Hematopoietic multipotent progenitor cell treated with erythropoietin and hydrocortisone succinate and interleukin-3 and kit ligand, for 4 days (in vitro differentiated cells): ENCODE measurements at regions not wholly inside any gene's neighbourhood (a gene's known extent, or its start where the extent isn't known, plus 50 kb on each side); places are given as distances from the start of the nearest gene placed in this dataset.

Experiments
- DNase-seq: peaks from one replicate; pipeline ENCODE4 v3.0.0-alpha.2; 2015

DNA sequence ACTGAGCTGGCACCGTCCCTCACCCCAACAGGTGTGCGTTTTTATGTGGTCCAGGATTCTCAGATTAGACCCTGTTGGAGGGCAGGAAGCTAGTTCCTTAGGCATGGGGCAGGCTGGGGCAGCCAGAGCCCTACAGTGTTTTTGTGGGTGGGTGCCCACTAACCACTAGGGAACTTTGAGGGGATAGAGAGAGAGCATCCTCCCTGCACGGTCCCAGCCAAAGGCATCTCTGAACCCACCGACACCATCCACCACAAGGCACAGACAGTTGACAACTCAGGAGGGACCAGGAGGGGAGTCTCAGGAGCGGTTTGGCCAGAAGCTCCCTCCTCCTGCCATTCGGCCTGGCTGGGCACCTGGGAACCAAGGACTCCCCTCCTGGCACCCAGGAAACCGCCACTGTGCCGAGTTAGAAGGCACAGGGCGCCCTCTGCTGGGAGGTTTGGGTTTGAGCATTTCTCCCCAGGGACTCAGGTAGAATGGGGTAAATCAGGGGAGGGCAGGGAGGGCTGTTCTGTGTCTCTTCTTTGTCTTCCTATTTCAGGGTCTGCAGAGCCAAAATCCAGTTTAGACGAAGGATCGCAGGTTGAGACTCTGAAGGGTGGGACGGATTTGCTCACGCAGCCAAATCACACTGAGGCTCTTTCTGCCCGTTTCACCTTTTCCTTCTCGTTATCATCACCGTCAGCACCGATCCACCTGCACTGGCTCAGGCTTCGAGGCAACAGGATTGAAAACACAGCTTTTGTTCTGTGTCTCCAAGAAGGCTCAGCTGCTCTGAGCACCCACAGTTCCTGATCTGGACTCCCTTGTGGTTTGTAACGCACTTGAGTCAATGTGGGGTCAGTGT lies 84.8 kb upstream of the COL13A1 start:
- DNase-seq: peak; percentile 66

DNA sequence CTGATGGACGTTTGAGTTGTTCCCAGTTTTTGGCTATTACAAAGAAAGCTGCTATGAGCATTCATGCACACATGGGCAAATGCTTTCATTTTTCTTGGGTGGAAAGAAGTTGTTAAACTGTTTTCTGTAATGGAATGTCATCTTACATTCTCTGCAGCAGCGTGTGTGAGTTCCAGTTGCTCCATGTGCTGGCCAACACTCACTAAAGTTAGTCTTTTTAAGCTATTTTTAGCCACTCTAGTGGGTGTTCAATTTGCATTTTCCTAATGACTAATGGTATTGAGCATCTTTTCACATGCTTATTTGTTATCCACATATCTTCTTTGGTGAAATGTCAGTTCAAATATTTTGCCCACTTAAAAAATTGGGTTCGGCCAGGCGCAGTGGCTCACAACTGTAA lies 82.8 kb upstream of the COL13A1 start:
- no peak for DNase-seq

DNA sequence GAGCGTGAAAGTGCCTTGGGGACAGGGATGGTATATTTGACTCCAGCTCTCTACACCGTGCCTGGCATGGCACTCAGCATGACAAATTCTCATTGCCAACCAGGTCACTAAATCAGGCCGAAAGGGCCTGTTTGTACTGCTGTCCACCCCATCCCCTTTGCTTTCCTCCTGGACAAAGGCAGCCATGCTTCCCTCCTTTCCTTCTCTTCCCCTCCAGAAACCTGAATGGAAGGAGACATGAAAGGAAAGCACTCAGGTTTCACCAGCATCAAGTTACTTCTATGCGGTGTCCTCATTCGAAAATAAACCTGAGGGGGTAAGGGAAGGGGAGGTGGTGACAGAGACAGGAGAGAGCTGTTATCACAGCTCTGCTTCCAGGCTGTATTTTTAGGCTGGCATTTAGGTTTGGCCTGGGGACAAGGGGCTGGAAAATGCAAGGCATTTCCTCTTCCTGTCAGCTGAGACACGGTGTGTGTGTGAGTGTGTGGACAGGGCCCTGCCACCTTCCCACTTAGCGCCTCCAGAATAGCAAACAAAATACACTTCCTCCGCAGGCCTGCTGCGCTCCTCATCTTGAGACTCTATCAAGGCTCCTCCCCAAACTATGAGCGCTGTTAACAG lies 79.9 kb upstream of the COL13A1 start:
- DNase-seq: no peak

DNA sequence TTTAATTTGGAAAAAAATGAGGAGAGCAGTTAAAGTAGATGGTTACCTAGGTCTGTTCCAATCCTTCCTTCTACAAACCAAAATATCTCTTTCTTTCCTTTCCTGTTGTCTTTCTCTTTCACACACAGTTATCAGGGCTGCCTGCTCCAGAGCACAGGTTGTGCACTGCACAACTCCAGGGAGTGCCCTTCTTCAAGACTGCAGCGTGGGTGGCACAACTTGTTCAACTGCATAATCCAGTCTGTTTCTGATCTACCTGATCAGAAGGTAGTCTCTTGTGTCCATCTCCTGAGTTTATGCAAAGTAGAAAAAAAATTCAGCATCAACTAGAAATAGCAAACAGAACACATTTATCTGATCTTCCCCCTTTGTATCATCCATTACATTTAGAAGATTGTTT lies 78.1 kb upstream of the COL13A1 start:
- no peak for DNase-seq

DNA sequence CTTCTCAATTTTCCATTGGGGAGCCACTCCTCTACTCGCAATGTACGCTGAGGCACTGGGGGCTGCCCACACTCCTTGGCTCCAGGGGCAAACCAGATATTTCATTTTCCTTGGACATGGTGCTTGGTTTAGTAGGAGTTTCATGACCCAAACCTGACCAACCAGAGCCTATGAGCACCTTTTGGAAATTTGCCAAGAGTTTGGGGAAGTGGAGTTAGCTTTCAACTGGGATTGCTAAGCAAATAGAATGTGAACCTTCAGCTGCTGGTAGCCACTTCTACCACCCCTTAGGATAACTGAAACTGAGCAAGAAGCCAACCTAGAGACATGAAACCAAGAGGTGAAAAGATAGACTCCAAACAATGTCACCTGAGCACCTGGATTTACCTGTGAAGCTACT lies 74.9 kb upstream of the COL13A1 start:
- peak; percentile 17 for DNase-seq

DNA sequence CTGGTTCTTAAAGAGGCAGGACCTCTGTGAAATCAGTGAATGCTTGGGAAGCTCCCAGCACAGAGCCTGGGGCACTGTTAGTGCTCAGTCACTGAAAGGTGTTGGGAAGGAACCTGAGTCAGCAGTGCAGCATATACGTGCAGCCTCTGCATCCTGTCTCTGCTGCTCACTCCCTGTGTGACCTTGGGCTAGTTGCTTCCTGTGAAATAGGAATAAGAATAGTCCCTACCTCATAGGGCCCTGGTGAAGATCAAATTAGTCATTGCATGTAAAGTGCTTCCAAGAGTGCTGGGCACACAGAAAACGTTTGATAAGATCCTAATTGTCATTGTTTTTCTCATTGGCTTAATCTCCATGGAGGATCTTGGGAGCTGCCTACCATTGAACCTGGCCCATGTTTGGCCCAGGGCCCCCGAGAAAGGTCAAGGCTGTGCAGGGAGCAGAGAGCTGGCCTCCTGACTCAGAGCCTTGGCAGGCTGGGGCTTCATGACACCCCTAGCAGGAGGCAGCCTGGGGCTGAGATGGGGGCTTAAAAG lies 73.3 kb upstream of the COL13A1 start:
- no peak for DNase-seq

DNA sequence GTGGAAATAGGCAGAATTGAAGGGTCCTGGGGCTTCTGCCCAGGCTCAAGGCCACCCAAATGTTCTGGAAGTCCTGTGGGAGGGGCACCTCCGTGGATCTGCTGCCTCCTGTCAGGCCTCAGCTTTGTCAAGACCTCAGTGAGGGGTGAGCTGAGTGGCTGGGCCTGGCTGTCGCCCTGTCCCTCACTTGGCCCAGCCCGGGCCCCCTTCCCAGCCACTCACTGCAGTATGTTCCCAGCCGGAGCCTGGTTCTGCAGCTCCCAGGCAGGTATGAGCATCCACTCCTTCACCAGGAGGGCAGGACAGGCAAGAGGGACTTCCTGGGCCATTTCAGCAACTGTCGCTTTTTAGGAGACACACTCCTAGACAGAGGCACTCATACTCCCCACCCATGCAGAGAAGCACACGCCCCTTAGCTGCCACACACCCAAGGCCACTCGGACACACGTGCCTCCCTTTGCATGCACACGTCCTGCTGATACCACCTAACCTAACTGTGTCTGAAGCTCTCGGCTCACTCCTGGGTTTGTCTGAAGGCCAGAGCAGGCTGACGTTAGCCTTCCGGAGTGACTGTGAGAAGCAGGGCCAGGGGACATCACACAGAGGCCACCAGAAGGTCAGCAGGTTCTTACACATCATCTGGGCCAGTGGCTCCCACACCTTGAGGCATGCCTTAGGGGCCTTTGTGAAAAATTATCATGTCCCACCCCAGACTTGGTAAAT lies 72.2 kb upstream of the COL13A1 start:
- no peak for DNase-seq

DNA sequence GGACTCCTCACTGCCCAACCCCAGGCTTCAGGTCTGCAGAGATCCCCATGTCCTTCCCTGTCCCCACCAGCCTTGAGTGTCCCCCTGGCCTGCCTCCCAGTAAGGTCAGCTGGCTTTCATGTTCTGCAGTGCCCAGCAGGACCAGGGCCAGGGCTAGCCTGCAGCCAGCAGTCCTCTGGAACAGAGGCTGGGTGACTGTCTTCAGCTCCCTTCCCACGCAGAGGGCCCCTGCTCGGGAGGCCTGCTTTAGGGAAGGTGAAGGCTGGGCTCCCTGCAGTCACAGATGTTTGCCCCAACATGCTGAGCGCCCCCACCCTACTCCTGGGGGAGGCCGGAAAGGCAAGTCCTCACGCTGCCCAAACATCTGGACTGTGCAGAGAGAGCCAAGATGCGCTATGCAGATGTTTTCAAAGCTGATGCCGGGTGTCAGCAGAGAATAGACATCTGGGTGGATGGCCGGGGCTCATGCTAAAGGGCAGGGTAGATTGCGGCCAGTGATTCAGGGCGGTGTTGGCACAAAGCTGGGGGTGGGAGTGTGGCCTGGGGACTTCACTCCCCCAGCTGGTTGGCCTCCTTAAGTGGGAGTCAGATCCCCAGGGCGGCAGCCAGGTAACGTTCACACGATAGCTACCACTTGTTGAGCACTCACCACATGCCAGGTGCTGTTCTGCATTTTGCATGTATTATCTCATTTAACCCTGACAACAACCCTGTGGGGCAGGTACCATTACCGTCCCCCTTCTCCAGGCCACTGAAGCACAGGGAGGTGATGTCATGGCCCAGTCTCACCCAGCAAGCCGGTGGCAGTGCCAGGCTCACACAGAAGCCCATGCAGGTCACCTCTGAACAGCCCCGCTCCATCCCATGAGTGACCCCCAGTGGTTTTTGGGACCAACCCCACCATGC lies 71.2 kb upstream of the COL13A1 start:
- DNase-seq: no peak

DNA sequence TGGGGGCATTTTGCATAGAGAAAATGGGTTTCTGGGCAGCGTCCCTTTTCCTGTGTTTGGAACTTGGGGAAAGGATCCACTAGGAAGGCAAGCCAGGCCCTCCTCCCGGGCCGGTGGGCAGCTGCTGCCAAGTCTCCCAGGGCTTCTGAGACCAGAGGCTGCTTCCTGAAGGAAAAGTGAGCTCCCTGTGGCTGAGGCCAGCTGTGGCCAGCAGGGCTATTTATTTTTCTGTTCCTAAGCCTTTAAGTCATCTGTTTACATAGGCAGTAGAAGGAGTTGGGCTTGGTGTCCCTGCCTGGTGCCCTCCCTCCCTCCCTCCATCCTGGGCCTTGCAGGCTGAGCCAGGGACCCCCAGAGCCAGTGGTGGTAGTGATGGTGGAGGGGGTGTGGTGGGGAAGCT lies 70.5 kb upstream of the COL13A1 start:
- DNase-seq: no peak

DNA sequence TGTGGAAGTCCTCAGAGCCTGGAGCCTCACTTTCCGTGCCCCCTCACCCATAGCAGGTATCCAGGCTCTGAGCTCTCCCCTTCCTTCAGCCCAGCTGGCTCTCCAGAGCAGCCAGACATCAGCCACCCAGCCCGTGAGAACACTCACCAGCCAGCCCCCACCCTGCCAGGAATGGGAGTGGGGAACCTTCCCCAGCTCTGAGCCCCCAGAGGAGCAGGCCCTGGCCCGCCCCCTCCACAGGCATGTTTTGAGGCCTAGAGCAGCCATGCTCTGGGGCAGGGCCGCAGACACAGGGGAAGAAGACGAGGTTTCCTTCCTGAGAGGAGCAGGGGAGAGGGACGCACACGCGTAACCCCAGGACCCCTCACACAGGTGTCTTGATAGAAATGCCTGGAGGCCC lies 70.0 kb upstream of the COL13A1 start:
- DNase-seq: no peak

DNA sequence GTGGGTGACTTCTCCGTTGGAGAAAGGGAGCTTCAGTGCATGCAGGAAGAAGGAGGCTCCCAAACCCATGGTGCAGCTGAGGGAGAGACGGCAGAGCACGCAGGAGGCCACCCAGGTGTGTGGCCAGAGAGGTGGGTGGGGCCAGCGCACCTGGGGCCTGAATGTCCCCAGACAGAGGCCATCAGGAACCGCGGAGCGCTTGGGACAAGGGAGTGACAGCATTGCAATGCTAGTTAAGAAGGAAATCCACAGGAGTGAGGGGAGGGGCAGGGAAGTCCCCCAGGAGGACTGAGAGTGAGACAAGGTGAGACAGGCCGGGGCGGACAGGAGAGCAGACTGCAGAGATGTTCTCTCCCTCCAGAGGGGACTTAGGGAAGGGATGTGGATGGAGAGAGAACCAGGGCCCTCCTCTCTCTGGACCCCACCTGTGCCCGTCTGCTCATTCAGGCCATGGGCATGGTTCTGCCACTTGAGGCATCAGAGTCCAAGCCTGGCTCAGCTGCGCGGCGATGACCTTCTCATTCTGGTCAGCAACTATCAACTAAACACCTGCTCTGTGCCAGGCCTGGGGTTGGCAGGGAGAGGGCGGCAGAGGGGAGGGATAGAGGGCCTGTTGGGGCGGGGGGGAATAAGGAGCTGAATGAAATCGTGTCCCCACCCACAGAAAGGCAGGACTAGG lies 69.4 kb upstream of the COL13A1 start:
- no peak for DNase-seq

DNA sequence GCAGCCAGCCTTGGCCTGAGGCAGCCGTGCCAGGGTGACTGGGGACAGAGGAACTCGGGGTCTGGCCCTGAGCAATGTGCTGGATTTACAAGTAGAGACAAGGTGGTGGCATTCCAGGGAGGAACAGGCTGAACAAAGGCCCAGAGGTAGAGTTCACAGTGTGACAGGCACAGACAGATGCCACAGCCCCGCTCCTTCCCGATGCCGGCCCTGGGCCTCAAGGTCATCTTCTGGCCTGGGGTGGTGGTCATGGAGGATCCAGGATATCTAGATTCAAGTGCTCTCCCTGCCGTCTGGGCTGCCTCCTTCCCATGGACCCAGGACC lies 68.9 kb upstream of the COL13A1 start:
- no peak for DNase-seq

DNA sequence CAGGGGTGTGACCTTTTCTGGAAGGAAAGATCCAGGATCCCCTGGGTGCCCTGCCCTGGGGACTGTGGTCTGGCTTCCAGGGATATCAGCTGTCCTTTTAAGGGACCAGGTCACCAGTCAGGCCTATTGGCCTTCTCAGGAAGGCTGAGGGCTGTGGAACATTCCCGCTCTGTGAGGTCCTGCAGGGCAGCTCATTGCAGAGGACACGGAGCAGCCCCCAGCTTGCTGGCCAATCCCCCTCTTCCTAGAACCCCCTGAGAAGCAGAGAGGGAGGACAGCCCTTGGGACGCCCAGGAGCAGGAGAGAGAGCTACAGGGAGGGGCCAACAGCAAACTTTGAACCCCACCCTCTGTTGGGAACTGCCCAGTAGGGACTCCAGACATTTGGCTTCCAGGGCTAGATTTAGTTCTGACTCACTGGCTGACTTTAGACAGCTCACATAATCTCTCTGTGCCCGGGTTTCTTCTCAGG lies 67.9 kb upstream of the COL13A1 start:
- peak; percentile 7 for DNase-seq

DNA sequence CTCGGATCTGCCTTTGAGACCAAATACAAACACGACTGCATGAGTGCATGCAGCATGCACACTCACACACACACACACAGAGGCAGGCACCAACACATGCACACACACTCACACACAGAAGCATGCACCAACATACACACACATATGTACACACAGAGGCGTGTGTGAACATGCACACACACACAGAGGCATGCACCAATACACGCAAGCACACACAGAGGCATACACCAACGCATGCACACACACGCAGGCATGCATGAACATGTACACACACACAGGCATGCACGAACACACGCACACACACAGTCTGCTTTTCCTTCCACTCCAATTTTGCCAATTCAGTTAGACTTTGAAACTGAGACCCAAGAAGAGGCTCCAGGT lies 67.3 kb upstream of the COL13A1 start:
- no peak for DNase-seq

DNA sequence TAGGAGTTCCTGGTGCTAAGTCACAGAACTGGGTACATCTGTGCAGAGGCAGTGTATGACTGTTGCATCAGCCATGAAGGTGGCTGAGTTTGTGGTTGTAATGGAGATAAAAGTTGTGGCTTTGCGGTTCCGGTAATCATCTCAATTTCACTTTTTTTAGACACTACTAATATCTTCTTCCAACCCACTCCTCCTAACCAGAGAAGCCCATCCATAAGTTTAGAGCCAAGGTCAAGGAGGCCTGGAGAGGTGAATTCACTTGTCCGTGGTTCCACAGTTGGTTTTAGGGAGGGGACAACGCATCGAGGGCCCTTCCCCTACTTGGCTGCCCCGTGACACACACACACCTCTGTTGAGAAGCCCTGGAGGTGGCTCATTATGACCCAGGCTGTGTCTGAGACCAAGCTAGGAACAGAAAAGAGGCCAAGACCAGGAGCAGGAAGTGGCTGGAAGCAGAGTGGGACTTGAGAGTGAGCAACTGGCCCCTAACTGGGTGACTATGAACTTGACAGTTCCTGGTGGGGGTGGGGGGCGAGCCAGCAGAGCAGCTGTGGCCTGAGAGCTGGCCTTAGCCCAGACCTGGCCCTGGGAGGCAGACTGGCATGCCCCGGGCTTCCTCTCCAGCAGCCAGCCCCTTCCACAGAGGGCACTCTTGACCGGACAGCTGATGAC lies 66.8 kb upstream of the COL13A1 start:
- DNase-seq: peak; percentile 59

DNA sequence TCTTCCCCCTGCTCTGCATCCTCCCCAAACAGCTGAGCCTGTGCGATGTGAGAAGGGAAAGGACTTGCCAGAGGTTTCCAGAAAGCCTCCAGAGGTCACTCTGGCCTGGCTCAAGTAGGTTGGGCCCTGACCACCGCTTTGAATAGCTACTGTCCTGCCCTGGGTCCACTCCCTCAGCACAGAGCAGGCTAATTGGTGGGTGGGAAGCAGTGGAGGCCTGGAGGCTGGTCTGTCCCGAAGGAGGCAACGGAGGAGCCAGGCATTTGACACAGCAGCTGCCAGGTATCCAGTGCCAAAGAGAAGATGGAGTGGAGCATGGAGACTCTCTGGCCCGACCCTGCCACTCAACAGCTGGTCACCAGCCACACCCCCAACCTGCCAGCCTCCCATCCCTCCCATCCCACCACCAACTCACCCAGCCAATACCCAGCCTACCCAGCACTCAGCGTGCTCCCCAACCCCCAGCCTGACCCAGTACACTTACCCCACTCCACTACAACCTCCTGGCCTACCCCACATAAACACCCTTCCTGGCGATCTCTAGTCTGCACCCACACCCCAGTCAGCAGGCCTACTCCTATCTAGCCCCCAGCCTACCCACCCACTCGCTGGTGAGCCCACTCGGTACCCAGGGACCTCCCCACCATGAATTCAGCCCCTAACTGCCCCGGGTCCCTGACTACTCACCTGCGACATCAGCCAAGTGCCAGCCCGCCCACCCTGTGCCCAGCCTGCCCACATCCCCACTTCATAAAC lies 64.6 kb upstream of the COL13A1 start:
- DNase-seq: no peak

DNA sequence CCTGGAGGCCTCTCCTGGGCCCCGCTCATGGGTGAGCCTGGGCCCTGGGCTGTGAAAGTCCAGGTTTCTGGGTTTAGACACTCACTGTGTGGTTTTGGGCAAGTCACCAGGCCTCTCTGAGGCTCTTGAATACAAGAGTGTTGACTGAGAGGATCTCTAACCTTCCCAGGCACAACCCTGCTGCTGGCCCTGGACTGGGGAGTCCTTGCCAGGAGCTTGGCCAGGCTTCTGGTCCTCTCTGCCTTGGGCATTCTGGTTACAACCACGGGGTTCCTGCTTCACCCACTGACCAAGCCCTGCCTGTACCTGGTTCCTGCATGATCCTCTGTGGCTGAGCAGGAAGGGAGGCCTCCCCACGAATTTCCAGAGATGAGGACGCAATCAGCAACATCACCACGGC lies 63.6 kb upstream of the COL13A1 start:
- DNase-seq: no peak

DNA sequence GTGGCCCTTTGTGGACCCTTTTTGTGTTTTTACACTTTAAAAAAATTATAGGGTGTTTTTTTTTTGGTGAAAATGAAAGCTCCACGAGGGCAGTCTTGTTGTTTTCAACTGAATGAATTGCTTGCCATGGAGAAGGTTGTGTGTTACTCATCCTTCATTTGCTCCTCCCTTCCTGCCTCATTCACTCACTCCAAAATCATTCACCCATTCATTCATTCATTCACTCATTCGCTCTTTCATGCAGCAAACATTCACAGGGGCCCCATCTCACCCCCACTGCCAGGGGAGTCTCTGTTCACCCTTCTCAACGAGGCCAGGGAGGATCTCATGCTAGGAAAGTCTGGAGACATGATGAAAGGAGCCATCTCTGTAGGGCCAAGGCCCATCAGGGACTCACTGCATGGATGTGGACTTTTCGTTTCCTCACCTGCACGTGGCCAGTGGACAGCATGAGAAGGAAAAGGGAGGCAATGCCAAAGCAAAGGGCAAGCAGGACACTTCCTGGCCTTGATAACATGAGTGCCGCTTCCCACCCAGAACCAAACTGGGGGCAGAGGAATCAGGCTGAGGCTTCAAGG lies 62.8 kb upstream of the COL13A1 start:
- DNase-seq: no peak

DNA sequence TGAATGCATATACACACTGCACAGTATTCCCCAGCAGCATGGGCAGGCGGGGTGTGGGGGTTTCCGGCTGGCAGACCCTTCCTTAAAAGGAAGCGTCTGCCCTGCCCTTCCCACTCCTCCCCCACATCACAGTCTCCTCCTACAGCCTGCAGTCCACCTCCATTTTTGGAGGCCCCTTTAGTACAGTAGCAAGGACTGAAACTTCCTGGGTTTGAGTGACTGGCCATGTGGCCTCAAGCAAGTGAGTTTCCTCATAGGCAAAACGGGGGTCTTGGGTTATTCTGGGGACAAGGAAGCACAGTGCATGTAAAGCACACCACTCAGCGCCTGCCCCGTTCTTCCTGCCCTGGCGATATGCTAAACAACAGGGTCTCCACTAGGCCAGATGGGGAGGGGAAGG lies 62.1 kb upstream of the COL13A1 start:
- no peak for DNase-seq

DNA sequence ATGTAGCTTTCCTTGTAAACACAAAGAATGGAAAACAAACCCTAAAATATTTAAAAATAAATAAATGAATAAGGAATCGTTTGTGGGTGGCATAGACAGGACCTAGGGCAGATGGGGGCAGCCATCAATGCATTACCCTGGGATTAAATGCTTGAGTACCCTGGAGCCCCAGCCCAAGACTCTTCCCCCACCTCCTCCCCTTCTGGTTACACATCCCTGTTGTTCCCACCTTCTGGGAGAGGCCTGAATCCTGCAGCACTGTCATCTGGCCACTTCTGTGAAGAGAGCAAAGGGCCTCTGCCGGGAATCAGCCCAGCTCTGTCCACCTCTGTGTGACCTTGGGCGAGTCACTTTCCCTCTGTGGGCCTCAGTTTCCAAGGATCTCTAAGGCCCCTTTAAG lies 61.6 kb upstream of the COL13A1 start:
- DNase-seq: no peak
